ENCODE measurements at regions not wholly inside any gene's neighbourhood (a gene's known extent, or its start where the extent isn't known, plus 50 kb on each side); places are given as distances from the start of the nearest gene placed in this dataset.

GRCh38 chr16:27618165-27618564 lies 68.2 kb downstream of the KATNIP start:
- no peak for DNase-seq (ENCODE audit: low read depth)
- no peak overlapping the region for H3K4me3 ChIP-seq (ENCODE audit: control insufficient read depth, low read depth, low read length)
- TF ChIP-seq CTCF (IDR thresholded peaks at IDR 0.05; ENCODE audit: control insufficient read depth, insufficient read depth, low read depth, low read length, missing control alignments), result no peak

GRCh38 chr16:27618606-27619327 lies 68.8 kb downstream of the KATNIP start:
- no peak for TF ChIP-seq CTCF (IDR thresholded peaks at IDR 0.05; ENCODE audit: control insufficient read depth, insufficient read depth, low read depth, low read length, missing control alignments)
- no peak for DNase-seq (ENCODE audit: low read depth)
- no peak overlapping the region for H3K4me3 ChIP-seq (ENCODE audit: control insufficient read depth, low read depth, low read length)

GRCh38 chr16:27620541-27620940 lies 70.6 kb downstream of the KATNIP start:
- DNase-seq (ENCODE audit: low read depth), result no peak
- no peak for TF ChIP-seq CTCF (IDR thresholded peaks at IDR 0.05; ENCODE audit: control insufficient read depth, insufficient read depth, low read depth, low read length, missing control alignments)
- H3K4me3 ChIP-seq (ENCODE audit: control insufficient read depth, low read depth, low read length), result no peak overlapping the region

GRCh38 chr16:27624154-27625049 lies 74.5 kb downstream of the KATNIP start:
- no peak for DNase-seq (ENCODE audit: low read depth)
- no peak for TF ChIP-seq CTCF (IDR thresholded peaks at IDR 0.05; ENCODE audit: control insufficient read depth, insufficient read depth, low read depth, low read length, missing control alignments)
- H3K4me3 ChIP-seq (ENCODE audit: control insufficient read depth, low read depth, low read length), result no peak overlapping the region

GRCh38 chr16:27625050-27625697 lies 75.2 kb downstream of the KATNIP start:
- no peak for TF ChIP-seq CTCF (IDR thresholded peaks at IDR 0.05; ENCODE audit: control insufficient read depth, insufficient read depth, low read depth, low read length, missing control alignments)
- no peak overlapping the region for H3K4me3 ChIP-seq (ENCODE audit: control insufficient read depth, low read depth, low read length)
- DNase-seq (ENCODE audit: low read depth), result peak; percentile 21

- no peak for TF ChIP-seq CTCF (IDR thresholded peaks at IDR 0.05; ENCODE audit: control insufficient read depth, insufficient read depth, low read depth, low read length, missing control alignments)
- DNase-seq (ENCODE audit: low read depth), result no peak
These were observed 77.2 kb downstream of the KATNIP start for GRCh38 chr16:27627136-27627535.

More at GRCh38 chr16:27627136-27627535, 77.2 kb downstream of the KATNIP start:
- no peak overlapping the region for H3K4me3 ChIP-seq (ENCODE audit: control insufficient read depth, low read depth, low read length)

Measured in AG09309 (cell line).